NCI-H2029 (cell line): ENCODE measurements at regions not wholly inside any gene's neighbourhood (a gene's known extent, or its start where the extent isn't known, plus 50 kb on each side); places are given as distances from the start of the nearest gene placed in this dataset.
"Not testable (repeated sequence)": the region's sequence is repeated elsewhere in the genome, so short reads cannot be mapped to it uniquely, and the experiment has no call there.

Experiments
- DNase-seq: peaks from one replicate; lab custom pipeline; 2025; lab: John Stamatoyannopoulos, UW

- no peak for DNase-seq
These were observed 70.1 kb downstream of the ZNF330 start for GRCh38 chr4:141290771-141291170.

GRCh38 chr4:141294306-141294705, 73.6 kb downstream of the ZNF330 start:
- DNase-seq: no peak

GRCh38 chr4:141301216-141301615, 80.5 kb downstream of the ZNF330 start:
- DNase-seq: no peak

- DNase-seq: no peak
These were observed 82.2 kb downstream of the ZNF330 start for GRCh38 chr4:141302924-141303323.

DNA sequence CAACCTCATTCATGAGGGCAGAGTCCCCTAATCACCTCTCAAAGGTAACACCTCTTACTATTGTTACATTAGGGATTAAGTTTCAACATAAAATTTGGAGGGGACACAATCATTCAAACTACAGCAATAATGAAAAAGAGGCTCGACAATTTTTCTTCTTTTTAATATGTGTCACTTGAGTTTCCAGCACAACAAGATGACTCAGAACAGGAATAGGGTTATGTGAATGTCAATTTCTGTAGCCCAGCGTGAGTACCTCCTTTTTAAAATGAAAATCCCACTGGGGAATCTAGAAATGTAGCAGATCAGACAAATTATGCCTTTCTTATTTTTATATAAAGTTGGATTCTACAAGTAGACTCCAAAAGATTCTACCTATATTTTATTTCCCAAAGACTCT, 83.7 kb downstream of the ZNF330 start:
- no peak for DNase-seq

- DNase-seq: no peak
These were observed 85.6 kb downstream of the ZNF330 start for GRCh38 chr4:141306331-141306730.

GRCh38 chr4:141307241-141307689, 86.6 kb downstream of the ZNF330 start:
- DNase-seq: peak; percentile 66

- no peak for DNase-seq
These were observed 89.2 kb downstream of the ZNF330 start for GRCh38 chr4:141309874-141310273.

DNA sequence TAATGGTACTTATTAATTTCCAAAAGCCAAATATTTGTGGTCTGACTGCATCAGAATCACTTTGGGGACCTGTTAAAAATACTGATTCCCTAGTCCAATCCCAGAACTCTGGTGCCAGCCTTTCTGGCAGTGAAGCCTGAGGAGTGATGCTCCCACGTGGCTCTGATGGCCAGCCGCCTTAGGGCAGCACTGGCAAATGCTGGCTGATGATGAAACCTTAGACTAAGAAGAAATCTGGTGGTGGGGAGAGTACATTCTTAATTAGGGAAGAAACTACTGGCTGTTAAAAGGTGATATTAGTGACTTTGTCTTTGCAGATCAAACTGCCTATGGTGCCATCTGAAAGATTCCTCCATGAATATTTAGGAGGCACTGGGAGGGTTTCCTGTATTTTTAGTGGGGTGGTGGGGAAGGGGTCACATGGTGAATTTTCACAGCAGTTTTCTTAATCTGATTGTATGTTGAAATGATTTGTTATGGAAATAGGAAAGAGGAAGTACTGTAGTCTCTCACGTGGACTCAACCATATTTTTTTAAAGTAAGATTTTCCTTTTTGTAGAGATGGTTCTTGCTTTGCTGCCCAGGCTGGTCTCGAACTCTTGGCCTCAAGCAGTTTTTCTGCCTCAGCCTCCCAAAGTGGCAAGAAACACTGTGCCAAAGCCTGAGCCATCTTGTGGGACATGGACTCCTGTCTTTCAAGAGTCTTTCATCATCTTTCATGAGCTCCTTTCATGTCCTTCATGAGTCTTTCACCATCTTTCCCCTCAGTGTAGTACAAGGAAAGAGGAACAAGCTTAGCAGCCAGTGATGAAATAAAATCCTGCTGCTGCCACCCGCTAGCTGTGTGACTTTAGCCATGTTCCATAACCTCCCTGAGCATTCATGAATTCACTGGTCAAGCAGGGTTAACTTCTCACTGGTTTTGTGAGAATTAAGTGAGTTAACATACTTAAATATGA, 90.8 kb downstream of the ZNF330 start:
- no peak for DNase-seq

DNA sequence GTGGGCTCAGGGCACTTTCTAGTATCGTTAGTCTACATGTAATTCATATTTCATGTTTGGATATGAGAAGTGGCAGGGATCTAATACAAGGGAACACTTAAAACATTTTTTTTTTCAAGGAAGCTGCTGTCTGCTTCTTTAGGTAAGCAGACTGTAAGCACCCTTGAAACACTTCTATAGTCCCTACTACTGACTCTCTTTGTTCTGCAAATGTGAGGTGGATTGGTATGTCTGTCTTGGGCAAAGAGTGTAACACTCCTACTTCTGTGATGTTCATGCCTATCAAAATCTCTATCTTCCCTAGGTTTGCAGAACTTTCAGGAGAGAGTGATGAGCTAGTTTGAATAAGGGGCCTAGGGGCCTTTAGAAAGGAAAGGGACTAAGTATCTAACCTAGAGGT, 93.9 kb downstream of the ZNF330 start:
- DNase-seq: no peak

- no peak for DNase-seq
These were observed 108.0 kb downstream of the ZNF330 start for GRCh38 chr4:141328560-141329173.

- no peak for DNase-seq
These were observed 108.5 kb downstream of the ZNF330 start for GRCh38 chr4:141329174-141329569.

DNA sequence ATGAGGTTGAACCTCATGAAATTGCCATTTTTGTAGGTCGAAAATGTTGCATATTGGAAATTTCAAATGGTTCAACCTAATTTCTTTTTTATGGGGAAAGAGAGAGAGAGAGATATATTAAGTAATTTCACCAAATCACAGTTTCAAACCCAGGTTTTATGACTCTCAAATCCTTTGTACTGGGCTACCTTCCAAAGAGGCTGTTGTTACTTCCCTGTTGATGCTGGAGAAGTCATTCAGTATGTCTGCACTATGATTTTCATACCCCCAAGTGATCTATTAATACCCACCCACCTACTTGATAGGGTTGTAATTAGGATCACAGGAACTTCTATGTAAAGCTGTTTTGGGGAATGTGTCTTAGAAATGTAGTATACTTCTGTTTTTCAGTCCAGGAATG, 109.9 kb downstream of the ZNF330 start:
- DNase-seq: no peak

DNA sequence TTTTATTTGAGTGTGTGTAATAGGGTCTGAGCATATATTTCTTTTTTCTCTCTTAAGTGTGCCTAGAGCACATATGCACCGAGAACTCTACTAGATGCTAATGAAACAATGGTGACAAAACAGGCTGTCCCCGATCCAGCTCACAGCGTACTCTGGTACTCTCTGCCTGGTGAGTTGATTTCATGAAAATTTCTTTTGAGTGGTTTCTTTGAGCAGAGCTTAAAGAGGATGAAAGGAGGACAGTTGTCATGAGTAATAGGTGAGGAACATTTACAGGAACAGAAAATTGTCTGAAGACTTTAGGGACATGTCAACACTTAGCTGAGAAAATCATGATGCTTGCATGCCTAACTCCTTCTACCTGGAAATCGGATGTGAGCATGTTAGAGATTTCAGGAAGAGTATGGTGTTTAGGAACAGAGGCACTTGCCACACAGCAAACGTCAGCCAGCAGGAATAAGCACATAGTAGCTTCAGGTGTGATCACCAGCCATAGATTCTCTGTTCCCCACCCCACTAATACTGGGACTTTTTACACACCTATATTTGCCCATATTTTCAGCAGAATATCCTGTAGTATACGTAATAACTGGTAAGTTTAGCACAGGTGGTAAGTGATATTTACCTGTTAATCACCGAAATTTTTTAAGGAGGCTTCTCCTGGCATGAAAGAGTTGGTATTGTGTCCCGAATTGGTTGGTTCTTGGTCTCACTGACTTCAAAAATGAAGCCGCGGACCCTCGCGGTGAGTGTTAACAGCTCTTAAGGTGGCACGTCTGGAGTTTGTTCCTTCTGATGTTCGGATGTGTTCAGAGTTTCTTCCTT, 111.1 kb downstream of the ZNF330 start:
- DNase-seq: no peak

DNA sequence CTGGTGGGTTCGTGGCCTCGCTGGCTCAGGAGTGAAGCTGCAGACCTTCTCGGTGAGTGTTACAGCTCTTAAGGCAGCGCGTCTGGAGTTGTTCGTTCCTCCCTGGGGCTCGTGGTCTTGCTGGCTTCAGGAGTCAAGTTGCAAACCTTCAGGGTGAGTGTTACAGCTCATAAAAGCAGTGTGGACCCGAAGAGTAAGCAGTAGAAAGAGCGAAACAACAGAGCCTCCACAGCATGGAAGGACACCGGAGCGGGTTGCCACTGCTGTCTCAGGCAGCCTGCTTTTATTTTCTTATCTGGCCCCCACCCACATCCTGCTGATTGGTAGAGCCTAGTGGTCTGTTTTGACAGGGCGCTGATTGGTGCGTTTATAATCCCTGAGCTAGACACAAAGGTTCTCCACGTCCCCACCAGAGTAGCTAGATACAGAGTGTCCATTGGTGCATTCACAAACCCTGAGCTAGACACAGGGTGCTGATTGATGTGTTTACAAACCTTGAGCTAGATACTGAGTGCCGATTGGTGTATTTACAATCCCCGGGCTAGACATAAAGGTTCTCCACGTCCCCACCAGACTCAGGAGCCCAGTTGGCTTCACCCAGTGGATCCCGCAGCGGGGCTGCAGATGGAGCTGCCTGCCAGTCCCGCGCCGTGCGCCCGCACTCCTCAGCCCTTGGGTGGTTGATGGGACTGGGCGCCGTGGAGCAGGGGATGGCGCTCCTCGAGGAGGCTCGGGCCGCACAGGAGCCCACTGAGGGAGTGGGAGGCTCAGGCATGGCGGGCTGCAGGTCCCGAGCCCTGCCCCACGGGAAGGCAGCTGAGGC, 111.9 kb downstream of the ZNF330 start:
- not testable (repeated sequence) for DNase-seq

DNA sequence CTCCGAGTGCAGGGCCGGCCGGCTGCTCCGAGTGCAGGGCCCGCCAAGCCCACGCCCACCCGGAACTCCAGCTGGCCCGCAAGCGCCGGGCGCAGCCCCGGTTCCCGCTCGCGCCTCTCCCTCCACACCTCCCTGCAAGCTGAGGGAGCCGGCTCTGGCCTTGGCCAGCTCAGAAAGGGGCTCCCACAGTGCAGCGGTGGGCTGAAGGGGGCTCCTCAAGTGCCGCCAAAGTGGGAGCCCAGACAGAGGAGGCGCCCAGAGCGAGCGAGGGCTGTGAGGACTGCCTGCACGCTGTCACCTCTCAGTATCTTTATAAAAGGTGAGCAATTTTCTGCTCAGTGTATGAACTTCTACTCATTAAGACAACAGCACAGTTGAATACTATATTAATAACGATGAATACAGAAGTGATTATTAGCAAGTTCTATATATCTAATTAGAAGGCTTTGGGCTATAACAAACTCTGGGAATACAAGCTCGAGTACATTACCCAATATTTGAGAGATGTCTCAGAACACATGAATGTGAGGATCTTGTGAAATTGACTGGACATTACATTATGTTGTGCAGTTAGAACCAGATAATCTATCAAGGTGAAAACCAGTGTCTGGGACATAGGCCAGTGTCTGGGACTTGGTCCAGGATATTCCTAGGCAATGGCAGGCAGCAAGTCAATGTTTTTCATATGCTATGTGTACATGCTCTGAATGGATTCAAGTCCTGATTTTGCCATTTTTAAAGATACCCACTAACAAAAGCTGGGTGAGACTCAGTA, 112.9 kb downstream of the ZNF330 start:
- DNase-seq: not testable (repeated sequence)

DNA sequence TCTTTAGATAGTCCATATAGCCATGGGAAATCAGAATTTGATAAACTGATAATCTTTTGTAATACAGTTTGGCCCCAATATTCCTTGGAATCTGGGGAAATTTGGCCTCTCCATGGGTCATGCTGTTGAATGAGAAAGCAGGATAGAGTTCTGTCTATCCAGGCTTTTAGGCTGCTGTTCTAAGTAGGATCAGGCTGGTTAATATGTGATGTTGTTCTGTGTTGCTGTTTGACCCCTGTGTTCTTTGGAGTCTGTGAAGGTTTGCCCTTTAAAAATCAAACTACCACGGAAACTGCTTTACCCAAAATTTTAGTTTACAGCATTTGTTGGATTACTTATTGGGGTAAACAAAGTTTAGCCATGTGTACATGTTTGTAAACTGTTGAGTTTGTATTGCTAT, 114.5 kb downstream of the ZNF330 start:
- no peak for DNase-seq

DNA sequence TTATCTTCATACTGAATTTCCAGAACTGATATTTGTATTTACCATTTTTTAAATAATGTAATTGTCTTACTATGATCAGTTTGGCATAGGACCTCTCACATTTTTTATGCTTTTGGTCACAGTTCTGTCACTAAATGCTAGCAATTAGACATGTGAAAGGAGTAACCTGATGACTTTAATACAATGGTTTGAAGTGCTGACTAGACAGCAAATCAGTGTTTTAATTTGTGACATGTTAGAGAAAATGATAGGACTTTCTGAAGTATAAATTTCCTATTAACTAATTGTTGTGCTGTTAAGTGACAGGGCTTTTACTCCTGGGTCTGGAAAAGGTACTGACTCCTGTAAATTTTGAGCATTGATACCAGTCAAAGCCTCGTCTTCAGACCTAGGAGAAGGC, 117.5 kb downstream of the ZNF330 start:
- no peak for DNase-seq

GRCh38 chr4:141339391-141339790, 118.7 kb downstream of the ZNF330 start:
- no peak for DNase-seq

- no peak for DNase-seq
These were observed 119.3 kb downstream of the ZNF330 start for GRCh38 chr4:141339966-141340365.

DNA sequence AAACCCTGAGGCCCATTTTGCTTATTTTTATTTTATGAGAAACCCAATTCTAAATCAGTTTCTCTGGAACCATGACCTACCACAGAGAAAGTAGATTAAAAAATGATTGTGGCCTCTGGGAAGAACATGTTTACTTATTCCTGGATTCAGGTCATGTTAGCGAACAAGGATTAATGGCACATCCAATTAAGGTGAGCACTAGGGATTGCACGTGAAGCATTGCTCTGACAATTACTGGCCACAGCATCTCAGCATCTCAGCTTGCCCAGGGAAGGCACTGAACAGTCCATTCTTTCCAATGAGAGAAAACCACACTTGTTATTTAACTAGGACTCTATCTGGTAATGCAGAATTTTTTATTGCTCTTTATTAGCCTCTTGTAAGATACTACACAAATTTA, 119.8 kb downstream of the ZNF330 start:
- no peak for DNase-seq
